ENCODE measurements at regions not wholly inside any gene's neighbourhood (a gene's known extent, or its start where the extent isn't known, plus 50 kb on each side); places are given as distances from the start of the nearest gene placed in this dataset.
"Not testable (repeated sequence)": the region's sequence is repeated elsewhere in the genome, so short reads cannot be mapped to it uniquely, and the experiment has no call there.

DNA sequence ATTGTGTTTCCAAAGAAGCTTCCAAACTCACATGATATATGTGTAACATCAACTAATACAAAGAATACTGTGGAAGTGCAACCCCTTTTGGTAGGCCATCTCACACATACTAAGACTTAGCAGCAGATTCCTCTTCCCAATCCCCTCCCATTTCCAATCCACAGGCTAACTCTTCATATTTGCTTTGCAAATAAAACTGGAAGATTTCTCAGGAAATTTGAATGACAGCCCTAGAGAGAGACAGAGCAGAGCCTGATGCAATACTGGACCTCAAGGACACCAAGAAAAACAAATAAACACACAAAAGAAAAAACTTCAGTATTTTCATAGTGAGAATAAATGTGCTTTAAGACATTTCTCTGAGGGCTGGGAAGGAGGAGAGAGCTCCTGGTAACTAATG, 190.2 kb upstream of the BRINP3 start:
- no peak for DNase-seq (ENCODE audit: low read depth)

- no peak for DNase-seq (ENCODE audit: low read depth)
Measured at GRCh38 chr1:190679044-190679443, 201.4 kb upstream of the BRINP3 start.

GRCh38 chr1:190679454-190679853, 201.8 kb upstream of the BRINP3 start:
- no peak for DNase-seq (ENCODE audit: low read depth)

DNA sequence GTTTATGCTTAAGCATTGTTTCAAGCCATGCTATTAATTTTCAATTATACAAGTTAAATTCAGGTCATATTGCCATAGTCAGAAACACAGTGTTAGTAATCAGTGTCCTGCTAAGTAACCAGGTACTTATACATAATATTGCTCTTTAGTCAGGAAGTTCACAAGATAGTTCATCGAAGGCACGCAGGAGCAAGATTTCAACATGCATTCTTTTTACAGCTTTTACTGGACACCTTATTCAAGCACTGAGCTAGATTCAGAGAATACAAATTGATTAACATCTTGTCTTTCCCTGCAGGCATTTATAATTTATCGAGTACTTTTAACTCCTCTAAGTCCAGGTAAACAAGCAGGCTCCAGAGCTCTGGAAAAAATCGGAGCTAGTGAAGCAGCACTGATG, 202.3 kb upstream of the BRINP3 start:
- no peak for DNase-seq (ENCODE audit: low read depth)

- DNase-seq (ENCODE audit: low read depth): no peak
Measured at GRCh38 chr1:190685676-190686075, 208.0 kb upstream of the BRINP3 start.

DNA sequence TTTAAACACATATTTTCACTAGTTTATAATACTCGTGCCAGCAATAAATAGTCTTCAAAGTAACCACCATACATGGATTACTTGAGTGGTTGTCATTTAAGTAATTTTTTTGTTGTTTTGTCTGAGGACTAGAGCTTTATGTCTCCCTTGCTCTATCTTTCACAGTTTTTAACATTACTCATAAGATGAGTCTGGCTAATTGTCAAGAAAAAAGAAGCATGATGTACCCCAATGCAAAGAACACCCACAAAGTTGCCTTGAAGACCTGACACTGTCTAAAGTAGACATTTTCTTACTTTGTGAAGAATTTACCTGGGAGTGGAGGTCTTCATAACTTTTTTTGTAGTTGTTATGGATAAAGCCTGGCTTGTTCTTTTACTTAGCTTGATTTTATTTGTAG, 210.4 kb upstream of the BRINP3 start:
- no peak for DNase-seq (ENCODE audit: low read depth)

GRCh38 chr1:190698488-190698887, 220.8 kb upstream of the BRINP3 start:
- DNase-seq (ENCODE audit: low read depth): not testable (repeated sequence)

DNA sequence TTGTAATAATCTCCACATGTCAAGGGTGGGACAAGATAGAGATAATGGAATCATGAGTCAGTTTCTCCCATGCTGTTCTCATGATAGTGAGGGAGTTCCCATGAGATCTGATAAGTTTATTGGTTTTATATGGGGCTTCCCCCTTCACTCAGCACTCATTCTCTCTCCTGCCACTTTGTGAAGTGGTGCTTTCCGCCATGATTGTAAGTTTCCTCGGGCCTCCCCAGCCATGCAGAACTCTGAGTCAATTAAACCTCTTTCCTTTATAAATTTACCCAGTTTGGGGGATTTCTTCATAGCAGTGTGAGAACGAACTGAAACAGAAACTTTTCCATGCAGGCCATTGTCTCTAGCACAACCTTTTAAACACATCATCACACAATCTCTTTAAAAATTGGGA, 221.5 kb upstream of the BRINP3 start:
- no peak for DNase-seq (ENCODE audit: low read depth)

DNA sequence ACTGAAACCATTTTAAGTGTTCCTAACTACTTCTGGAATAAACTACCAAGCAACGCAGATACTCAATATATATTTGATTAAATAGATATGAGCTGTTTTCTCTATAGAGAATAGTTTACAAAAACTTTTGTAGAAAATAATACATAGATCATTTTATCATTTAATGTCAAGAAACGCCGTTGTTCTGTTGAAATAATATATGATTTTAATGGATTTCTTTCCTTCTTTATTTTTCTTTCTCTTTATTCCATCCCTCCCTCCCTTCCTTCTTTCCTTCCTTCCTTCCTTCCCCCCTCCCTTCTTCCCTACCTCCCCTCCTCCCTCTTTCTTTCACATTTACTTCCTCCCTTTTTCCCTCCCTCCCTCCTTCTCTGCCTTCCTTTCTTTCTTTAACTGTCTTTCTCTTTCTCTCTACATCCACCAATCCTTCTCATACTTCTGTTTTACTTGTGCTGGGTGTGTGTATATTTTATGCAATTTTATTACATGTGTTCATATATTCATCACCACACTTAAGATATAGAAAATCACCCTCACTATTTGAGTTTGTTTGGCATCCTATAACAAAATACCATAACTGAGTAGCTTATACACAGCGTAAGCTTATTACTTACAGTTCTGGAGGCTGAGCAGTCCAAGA, 230.9 kb upstream of the BRINP3 start:
- DNase-seq (ENCODE audit: low read depth): no peak

GRCh38 chr1:190711069-190711468, 233.4 kb upstream of the BRINP3 start:
- no peak for DNase-seq (ENCODE audit: low read depth)

DNA sequence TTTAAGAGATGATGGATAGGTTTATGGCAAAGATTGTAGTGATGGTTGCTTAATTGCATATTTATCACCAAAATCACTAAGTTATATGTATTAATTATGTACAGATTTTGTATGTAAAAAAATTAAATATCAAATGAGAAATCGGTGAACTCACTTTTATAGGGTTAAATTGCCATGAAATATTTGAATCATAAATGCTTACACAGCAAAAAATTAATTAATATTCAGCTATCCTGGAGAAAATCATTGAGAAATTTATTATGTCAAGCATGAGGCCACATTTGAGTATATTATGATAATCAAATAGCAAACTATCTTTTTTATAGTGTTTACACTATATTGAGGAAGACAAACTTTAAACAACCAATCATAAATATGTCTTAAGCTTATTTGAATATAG, 239.4 kb upstream of the BRINP3 start:
- no peak for DNase-seq (ENCODE audit: low read depth)

- no peak for DNase-seq (ENCODE audit: low read depth)
Measured at GRCh38 chr1:190736971-190737590, 259.4 kb upstream of the BRINP3 start.

DNA sequence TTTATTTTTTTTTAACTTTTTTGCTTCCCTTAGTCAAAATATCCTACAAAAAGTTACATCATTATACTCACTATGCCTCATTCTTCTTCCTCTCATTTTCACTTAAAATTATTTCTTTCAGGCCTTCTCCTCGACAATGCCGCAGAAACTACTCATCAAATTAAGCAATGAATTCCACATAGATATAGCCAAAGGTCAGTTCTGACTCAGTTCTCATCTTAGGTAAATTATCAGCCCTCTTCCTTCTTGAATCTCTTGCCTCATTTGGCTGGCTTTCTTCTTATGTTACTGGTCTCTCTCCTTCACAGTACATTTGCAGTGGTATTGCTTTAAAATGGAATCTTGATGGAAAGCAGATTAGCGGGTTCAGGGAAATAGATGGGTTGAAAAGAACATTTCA, 260.7 kb upstream of the BRINP3 start:
- DNase-seq (ENCODE audit: low read depth): peak; percentile 0

- no peak for DNase-seq (ENCODE audit: low read depth)
Measured at GRCh38 chr1:190739926-190740325, 262.3 kb upstream of the BRINP3 start.

DNA sequence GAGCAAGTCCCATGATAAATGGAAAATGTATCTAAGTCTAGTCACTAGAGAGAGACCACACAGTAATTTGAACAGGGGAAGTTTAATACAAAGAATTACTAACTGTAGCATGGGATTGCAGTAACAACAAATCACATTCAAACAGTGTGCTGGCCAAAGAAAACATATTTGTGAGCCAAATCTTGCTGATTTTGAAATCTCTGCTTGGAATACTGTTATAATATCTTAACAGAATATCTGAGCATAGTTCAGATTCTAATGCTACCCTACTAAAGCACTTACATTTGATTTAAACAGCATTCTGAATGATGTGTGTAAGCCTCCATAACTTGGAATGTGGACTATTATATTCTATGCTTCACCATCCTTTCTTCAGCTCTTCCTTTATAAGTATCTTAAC, 270.0 kb upstream of the BRINP3 start:
- DNase-seq (ENCODE audit: low read depth): no peak

GRCh38 chr1:190752131-190752530, 274.5 kb upstream of the BRINP3 start:
- DNase-seq (ENCODE audit: low read depth): no peak

GRCh38 chr1:190754666-190755065, 277.0 kb upstream of the BRINP3 start:
- peak; percentile 43 for DNase-seq (ENCODE audit: low read depth)

GRCh38 chr1:190759807-190760206, 282.1 kb upstream of the BRINP3 start:
- no peak for DNase-seq (ENCODE audit: low read depth)

DNA sequence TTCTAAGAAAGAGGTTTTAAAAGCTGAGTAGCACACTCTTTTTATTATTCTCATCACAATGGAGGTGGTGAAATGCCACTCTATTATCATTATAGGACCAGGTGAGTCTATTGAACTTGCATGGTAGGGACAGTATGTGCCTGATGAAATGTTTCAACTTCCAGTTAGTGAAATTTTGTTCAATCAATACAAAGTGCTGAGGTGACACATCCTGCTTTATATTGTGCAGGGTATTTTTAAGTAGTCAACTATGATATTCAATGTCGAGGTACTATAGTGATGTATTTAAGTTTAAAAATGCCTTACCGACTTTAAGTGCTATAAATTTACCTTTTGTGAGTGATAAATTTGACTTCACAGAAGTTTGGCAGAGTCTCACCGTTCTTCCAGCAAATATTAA, 284.7 kb upstream of the BRINP3 start:
- DNase-seq (ENCODE audit: low read depth): no peak

DNA sequence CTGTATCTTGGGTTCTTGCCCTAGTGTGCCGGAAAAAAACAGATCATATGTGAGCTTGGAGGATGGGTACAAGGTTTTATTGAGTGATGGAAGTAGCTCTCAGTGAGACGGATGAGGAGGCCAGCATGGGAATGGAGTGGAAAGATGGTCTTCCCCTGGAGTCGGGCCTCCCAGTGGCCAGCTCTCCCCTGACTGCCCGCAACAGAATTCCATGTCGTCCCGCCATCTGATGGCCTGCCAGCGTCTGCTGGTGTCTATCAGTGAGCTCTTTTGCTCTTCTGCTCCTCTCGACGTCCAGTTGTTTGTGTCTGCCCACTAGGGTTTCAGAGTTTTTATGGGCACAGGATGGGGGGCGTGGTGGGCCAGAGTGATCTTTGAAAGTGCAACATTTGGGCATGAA, 315.2 kb upstream of the BRINP3 start:
- no peak for DNase-seq (ENCODE audit: low read depth)

DNA sequence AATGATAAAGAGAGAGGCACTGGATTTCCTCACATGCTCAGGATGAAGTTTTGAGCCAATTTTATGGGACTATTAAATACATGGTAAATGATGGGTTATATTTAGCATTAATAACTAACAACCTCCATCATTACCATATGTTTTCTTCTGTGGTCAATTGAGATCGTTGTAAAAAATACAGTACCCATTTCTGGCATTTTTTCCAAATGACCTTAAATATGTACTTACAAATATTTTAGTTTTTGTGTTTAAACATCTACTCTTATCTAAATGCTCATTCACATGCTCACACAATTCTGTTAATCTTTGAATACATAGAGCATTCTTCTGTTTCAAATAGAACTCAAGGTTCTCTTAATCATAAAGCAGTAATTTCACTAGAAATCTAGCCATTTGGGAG, 330.0 kb upstream of the BRINP3 start:
- DNase-seq (ENCODE audit: low read depth): no peak

GRCh38 chr1:190808035-190808434, 330.4 kb upstream of the BRINP3 start:
- no peak for DNase-seq (ENCODE audit: low read depth)

GRCh38 chr1:190809312-190809711, 331.6 kb upstream of the BRINP3 start:
- DNase-seq (ENCODE audit: low read depth): no peak

DNA sequence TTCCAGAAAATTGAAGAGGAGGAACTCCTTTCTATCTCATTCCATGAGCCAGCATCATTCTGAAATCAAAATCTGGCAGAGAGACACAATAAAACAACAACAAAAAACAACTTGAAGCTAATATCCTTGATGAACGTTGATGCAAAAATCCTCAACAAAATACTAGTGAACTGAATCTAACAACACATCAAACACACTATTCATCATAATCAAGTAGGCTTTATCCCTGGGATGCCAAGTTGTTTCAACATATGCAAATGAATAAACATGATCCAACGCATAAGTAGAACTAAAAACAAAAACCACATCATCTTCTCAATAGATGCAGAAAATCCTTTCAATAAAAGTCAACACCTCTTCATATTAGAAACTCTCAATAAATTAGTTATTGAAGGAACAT, 335.3 kb upstream of the BRINP3 start:
- DNase-seq (ENCODE audit: low read depth): no peak
